ENCODE measurements at regions not wholly inside any gene's neighbourhood (a gene's known extent, or its start where the extent isn't known, plus 50 kb on each side); places are given as distances from the start of the nearest gene placed in this dataset.

GRCh38 chr10:44154956-44155355, 229.9 kb downstream of the CXCL12 start:
- TF ChIP-seq CTCF (IDR thresholded peaks at IDR 0.05) (no peak), POLR2AphosphoS5 (IDR thresholded peaks at IDR 0.05; ENCODE audit: low read depth, low read length) (no peak)
